DMS 273 (cell line): ENCODE measurements at regions not wholly inside any gene's neighbourhood (a gene's known extent, or its start where the extent isn't known, plus 50 kb on each side); places are given as distances from the start of the nearest gene placed in this dataset.

Source experiments
- DNase-seq: peaks from one replicate; lab custom pipeline; 2025; ENCODE audit not compliant: unreplicated experiment; lab: John Stamatoyannopoulos, UW

DNA sequence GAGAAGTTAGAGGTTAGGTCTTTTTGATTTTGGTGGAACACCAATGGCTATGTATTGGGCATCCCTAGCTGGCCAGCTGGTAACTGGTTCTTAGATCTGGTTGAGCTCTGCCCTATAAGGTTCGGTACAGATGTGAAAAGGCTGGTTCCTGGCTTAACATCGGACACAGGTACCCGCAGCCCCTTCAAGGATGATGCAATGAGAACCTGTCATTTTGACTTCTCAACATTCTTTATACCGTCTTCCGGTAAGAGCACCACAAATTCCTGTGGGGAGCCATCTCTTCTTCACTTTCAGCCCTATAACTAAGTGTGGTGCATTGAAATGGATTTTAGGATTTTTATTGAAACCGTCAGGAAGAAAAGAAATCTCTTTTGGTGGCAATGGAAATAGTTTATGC, 222.8 kb downstream of the ADAMTS9 start:
- DNase-seq = no peak

DNA sequence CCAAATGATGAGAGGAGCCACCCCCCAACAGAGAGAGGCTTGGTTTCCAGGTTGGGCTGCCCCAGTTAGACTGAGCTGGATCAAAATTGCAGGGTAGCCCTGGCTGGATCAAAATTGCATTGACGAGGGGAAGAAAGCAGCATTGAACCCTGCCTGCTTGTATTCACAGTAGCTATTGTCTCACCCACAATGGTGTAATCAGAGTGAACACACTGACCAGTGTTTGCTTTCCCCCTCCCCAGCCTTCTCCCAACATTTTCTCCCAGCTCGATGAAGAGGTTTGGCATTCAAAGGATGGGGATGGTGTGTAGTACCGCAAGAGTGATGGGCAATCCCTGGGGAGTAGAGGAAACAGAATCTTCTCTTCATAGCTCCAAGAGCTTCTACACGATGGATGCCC, 223.8 kb downstream of the ADAMTS9 start:
- DNase-seq = no peak

- DNase-seq = no peak
Measured at GRCh38 chr3:64462203-64462602, 225.6 kb downstream of the ADAMTS9 start.

GRCh38 chr3:64460877-64461276, 226.9 kb downstream of the ADAMTS9 start:
- no peak for DNase-seq

GRCh38 chr3:64460141-64460730, 227.6 kb downstream of the ADAMTS9 start:
- DNase-seq = no peak

DNA sequence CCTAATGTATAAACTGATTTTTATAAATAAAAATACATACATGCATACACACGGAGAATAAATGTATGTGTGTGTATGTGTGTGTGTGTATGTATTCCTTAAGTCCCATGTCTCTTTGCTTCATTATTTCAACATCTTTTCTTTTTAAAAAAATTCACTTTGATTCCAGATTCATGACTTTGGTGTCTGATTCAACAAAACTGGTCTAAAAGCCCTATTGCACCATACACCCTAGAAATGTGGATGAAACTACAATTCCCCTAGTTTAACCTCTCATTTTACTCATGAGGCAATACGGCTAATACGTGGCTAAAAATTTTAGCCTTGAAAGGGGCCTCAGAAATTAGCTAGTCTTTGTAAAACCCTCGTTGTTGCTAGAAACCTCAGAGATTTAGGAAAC, 228.1 kb downstream of the ADAMTS9 start:
- DNase-seq = no peak

- no peak for DNase-seq
Measured at GRCh38 chr3:64457811-64458210, 230.0 kb downstream of the ADAMTS9 start.

DNA sequence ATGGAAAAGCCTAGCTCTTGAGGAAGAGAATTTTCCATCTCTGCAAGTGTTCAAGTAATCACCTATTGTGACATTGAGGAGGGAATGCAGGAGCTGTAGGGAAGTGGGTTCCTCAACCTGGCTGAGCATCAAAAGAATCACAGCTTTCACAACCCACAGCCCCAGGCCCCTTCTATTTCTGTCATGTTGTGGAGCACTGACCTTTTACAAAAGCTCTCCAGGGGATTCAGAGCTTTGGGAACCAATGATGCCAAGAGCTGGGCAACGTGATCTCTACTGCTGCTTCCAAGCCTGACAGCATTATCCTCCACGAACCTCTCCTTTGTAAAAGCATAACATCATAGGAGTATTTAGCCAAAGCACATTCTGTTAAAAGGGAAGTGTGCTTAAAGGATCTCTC, 231.1 kb downstream of the ADAMTS9 start:
- no peak for DNase-seq

- no peak for DNase-seq
Measured at GRCh38 chr3:64455351-64455750, 230.1 kb upstream of the PRICKLE2 start.

GRCh38 chr3:64454768-64455167, 229.5 kb upstream of the PRICKLE2 start:
- DNase-seq = no peak

- no peak for DNase-seq
Measured at GRCh38 chr3:64454179-64454578, 228.9 kb upstream of the PRICKLE2 start.

DNA sequence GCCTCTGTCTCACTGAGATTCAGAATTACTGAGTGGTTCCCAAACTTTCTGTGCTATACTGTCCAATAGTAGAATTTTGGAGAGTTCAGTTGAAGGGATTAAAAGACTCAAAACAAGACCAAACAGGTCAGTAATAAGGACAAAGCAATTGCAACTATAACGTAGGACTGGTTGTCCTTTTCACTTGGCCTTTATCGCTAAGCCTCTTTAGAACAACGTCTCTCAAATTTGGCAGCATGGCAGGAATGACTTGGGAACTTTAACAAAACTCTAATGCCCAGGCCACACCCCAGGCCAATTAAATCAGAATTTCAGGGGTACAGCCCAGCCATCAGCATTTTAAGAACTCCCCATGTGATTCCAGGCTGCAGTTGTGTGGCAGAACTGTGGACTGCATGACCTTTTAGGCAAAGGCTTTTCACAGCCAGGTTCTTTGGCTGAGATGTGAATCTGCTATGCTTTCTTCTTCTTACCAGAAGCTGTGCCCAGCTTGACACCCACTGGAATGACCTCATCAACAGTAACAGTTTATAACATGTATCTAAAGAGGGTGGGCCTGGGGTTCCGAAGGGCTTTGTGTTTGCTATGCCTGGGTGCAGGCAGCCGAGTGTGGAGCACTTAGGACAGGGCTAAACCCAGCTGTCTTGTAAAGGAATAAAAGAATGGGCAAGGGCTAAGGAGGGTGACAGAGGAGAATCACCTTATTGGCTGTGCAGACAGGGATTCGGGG, 226.2 kb upstream of the PRICKLE2 start:
- no peak for DNase-seq

DNA sequence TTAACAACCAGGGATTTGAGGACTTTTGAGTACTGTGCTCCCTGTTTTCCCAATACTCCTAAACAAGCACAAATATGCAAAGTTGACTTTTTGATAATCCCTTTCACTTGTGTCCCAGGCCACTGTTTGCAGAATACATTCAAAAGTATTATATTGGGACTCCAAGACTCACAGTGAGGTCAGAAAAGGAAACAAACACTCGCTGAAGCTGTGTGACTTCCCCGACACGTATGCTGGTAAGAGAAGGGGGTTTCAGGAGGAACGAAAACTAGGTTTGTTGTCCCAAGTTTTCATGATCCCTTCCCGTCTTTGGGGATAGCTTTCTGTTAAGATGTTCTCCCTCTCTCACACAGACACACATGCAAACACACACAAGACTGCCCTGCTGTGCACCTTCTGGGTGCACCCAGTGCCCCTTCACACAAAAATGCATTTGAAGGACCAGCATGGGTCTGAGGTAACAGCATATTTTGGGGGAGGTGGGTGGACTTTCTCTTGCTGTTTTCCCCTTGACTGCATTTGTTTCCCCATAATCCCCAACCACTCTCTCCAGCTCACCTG, 225.2 kb upstream of the PRICKLE2 start:
- no peak for DNase-seq

DNA sequence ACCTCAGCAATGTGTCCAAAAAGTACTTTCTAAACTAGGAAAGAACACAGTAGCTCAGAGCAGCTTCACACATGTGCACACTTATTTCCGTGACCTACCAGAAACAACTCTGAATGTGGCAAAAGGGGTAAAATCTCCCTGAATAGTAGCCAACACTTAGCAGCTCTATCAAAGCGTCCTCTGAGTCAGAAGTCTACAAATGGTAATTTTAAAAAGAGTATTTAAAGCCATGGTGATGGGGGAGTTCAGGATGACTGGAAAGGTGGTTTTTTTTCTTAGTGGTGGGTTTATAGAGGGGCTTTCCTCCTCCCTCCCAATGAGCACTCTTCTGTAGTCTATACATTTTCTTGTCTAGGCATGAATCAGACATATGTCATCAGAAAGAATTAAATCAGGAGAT, 223.8 kb upstream of the PRICKLE2 start:
- no peak for DNase-seq

GRCh38 chr3:64445944-64446300, 220.7 kb upstream of the PRICKLE2 start:
- DNase-seq = no peak

DNA sequence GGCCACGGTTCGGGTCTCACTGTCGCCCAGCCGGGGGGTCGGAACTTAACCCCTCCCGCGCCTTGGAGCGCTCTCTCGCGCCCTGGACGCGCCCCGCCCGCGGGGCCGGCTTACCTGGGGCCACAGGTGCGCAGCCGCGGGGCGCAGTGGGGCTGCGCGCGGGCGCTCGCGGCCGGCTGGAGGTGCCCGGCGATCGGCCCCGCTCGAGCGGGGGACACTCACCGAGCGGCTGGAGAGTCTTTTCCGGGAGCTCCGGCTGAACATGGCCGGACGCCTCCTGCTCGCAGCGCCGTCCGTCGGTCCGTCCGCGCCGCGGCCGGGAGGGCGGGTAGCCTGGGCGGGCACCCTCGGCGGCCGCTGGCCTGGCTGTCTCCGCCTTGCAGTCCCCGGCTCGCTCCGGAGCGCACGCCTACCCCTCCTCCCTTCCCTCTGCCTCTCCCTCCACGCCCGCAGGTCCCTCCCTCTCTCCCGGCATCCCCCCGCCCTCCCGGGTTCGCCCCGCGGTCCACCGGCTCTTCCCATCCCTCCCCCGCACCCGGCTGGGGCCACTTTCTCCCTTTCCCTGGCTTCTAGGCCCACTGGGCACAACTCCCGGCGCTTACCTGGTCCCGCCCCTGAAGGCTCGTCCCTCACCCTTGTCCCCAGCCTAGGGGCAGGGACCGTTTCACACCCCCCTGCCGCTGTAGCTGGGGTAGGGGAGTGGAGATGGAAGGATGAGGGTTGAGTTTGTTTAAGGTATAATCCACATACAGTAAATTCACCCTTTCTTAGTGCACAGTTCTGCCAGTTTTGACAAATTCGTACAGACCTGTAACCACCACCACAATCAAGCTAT, 220.1 kb upstream of the PRICKLE2 start:
- peak; percentile 55 for DNase-seq

DNA sequence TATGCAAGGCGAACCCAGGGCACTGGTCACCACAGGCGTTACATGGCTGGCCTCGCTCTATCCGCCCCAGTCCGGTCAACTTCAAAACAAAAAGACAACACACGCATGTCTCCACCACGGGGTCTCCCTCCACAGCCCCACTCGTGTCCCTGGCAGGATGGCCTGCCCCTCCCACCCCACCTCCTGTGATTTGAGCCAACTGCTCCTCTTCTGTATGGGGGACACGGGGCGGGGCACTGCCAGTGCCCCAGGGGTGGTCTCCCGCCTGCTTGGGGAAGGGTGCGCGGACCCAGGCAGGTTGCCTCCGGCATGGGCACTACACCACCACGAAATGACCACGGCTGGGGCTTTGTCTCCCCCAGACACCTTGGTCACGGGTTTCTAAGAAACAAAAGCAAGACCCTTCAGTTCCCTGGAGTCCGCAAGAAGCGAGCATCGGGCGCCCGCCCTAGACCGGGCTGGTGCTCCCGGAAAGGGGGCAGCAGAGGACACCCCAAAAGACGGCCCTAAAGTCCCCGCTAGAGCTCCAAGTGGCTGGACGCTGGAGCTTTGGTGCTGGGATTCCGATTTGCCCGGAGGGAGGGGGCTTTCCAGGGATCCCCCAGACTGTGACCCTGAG, 219.3 kb upstream of the PRICKLE2 start:
- peak; percentile 12 for DNase-seq

DNA sequence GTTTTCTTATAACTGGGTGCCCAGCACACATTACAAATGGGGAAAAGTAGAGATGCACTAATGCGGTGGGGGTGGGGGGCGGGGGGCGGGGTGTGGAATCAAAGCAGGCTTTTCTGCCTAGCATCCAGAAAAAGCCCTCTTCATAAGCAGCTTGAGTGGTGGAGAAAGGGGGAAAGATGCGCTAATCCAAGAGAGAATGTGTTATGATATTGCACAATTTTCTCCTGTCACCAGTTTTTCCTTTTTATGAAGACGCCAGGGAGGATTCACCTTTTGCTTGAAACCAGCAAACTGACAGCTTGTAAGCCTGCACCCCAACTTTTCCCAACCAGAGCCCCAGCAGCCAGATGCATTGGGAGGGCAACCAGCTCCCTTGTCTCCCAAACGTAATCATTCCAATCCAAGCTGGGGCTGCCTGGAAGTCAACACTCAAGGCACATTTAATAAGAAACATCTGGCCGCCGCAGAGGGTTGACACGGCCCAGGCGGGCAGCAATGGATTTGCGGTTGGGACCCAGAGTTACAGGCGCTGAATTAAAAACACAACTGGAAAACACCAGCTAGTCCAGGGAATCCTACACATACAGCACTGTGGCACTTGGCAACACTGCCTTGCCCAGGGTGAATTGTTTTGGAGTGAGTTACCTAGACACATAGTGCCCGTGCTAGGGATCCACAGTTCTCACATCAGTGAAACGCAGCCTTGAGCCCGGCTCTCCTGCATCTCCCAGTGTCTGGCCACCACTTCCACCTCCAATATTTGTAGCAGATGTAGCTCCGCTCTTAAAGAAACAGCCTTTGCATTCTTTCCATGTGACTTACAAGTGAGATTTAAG, 218.5 kb upstream of the PRICKLE2 start:
- peak; percentile 30 for DNase-seq

DNA sequence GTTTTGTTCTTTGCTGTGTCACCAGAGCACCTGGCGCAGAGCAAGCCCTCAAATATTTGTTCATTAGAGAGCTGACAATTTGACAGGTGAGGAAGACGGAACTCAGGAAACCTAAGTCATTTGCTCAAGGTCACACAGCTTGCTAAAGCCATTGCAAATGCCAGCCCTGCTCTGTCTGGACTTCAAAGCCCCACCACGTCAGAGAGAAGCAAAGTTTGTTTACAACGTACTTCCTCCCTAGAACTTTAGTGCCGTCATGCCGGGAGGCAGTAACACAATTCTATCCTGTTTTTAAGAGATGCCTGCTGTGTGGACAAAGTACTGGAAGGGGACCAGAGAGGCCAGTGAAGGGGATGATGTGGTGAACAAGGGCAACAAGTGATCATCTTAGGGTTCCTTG, 216.6 kb upstream of the PRICKLE2 start:
- no peak for DNase-seq

DNA sequence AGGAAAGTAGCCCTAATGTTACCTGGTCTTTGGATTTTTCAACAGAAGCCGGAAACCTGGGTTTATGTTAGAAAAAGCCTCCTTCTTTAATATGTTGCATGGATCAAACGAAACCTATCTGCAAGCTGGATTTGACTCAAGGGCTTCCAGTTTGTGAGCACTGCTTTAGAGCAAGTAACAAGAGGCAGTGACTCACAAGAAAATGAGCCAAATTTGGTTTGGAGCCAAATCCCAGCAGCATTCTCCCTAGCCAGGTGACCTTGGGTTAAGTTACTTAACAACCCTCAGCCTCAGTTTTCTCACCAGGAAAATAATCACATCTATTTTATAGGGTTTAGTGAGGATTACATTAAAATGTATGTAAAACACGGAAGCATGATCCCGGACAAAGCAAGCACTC, 215.2 kb upstream of the PRICKLE2 start:
- DNase-seq = peak; percentile 30

DNA sequence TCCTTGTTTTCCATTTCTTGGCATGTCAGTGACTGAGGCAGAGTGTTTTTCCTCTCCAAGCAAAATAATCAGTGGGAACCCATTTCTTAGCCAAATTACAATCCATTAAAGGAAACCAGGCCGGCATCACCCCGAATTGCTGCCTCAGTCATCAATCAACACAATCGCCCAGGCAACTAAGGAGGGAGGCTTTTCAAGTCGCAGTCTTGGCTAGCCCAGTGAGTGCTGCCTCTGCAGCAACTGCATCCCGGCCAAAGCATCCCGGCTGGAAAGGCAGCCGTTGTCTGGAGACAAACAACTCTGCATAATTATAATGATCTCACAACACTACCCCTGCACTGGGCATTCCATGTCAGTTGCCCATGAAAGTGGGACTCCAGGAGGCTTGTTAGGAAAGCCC, 213.5 kb upstream of the PRICKLE2 start:
- DNase-seq = no peak
